ENCODE measurements at regions not wholly inside any gene's neighbourhood (a gene's known extent, or its start where the extent isn't known, plus 50 kb on each side); places are given as distances from the start of the nearest gene placed in this dataset.
"Not testable (repeated sequence)": the region's sequence is repeated elsewhere in the genome, so short reads cannot be mapped to it uniquely, and the experiment has no call there.

- WGBS, 2 donors = 88 to 91% methylated on average over 4 of the region's 10 CpGs
- Histone ChIP-seq H3K36me3 (no peaks in the 10 kb centered on the region), H3K4me3 (no peak overlapping the region), H3K4me1 (no peaks in the 10 kb centered on the region), H3K9me3 (no peaks in the 10 kb centered on the region), H3K27me3 (peaks cover 0 to 21% (median 0%) of the 10 kb centered on the region in 4 donors), H3K27ac (no peak overlapping the region)
- DNase-seq = no peak
- intact Hi-C loops (cut with DNase I) = no loop called here
- TF ChIP-seq POLR2A (IDR thresholded peaks at IDR 0.05) = no peak
- TF ChIP-seq CTCF (IDR thresholded peaks at IDR 0.05) = no peak
Measured at GRCh38 chr7:156039194-156039593, 226.9 kb upstream of the SHH start.

GRCh38 chr7:156038345-156038744 is 226.1 kb upstream of the SHH start:
- WGBS, 2 donors = 73 to 82% methylated on average over 3 to 7 of the region's 9 CpGs
- intact Hi-C loops (cut with DNase I) = no loop called here

GRCh38 chr7:156036153-156036552 is 223.9 kb upstream of the SHH start:
- no peak overlapping the region for H3K4me3 ChIP-seq
- no peaks in the 10 kb centered on the region for H3K4me1 ChIP-seq
- H3K36me3 ChIP-seq = no peaks in the 10 kb centered on the region
- H3K27me3 ChIP-seq = peaks cover 0 to 21% (median 0%) of the 10 kb centered on the region in 4 donors
- H3K27ac ChIP-seq = no peak overlapping the region
- WGBS, 2 donors = 22 to 32% methylated on average over 3 of the region's 3 CpGs
- TF ChIP-seq POLR2A (IDR thresholded peaks at IDR 0.05) (no peak), CTCF (IDR thresholded peaks at IDR 0.05) (no peak)
- no peaks in the 10 kb centered on the region for H3K9me3 ChIP-seq
- intact Hi-C loops (cut with DNase I) = no loop called here
- no peak for DNase-seq

More at GRCh38 chr7:156038345-156038744, 226.1 kb upstream of the SHH start:
- H3K27ac ChIP-seq = no peak overlapping the region
- peaks cover 0 to 21% (median 0%) of the 10 kb centered on the region in 4 donors for H3K27me3 ChIP-seq
- H3K4me3 ChIP-seq = no peak overlapping the region
- no peak for TF ChIP-seq CTCF (IDR thresholded peaks at IDR 0.05)
- no peak for TF ChIP-seq POLR2A (IDR thresholded peaks at IDR 0.05)
- no peaks in the 10 kb centered on the region for H3K36me3 ChIP-seq
- H3K4me1 ChIP-seq = no peaks in the 10 kb centered on the region
- DNase-seq = no peak
- no peaks in the 10 kb centered on the region for H3K9me3 ChIP-seq

- H3K4me3 ChIP-seq; H3K9me3 ChIP-seq; intact Hi-C loops (cut with DNase I); H3K4me1 ChIP-seq; DNase-seq; H3K27ac ChIP-seq; H3K36me3 ChIP-seq: not testable (repeated sequence)
- 84 to 88% methylated on average over 13 to 14 of the region's 19 CpGs for WGBS, 2 donors
- peaks cover 0 to 19% (median 0%) of the 10 kb centered on the region in 4 donors for H3K27me3 ChIP-seq
Measured at GRCh38 chr7:156035387-156035786, 223.1 kb upstream of the SHH start.

GRCh38 chr7:156034397-156034796 is 222.1 kb upstream of the SHH start:
- no peak overlapping the region for H3K4me3 ChIP-seq
- DNase-seq = no peak
- H3K27ac ChIP-seq = no peak overlapping the region
- no peaks in the 10 kb centered on the region for H3K9me3 ChIP-seq
- TF ChIP-seq POLR2A (IDR thresholded peaks at IDR 0.05) = no peak
- no peak for TF ChIP-seq CTCF (IDR thresholded peaks at IDR 0.05)
- no peaks in the 10 kb centered on the region for H3K36me3 ChIP-seq
- intact Hi-C loops (cut with DNase I) = no loop called here
- no peaks in the 10 kb centered on the region for H3K4me1 ChIP-seq
- H3K27me3 ChIP-seq = peaks cover 0 to 12% (median 0%) of the 10 kb centered on the region in 4 donors
- WGBS, 2 donors = 28 to 65% methylated on average over 3 of the region's 3 CpGs

- no peaks in the 10 kb centered on the region for H3K9me3 ChIP-seq
- H3K27ac ChIP-seq = no peak overlapping the region
- no peaks in the 10 kb centered on the region for H3K36me3 ChIP-seq
- no peaks in the 10 kb centered on the region for H3K4me1 ChIP-seq
- DNase-seq = no peak
- peaks cover 0 to 9% (median 0%) of the 10 kb centered on the region in 4 donors for H3K27me3 ChIP-seq
- no peak overlapping the region for H3K4me3 ChIP-seq
- intact Hi-C loops (cut with DNase I) = no loop called here
- no peak for TF ChIP-seq CTCF (IDR thresholded peaks at IDR 0.05)
- TF ChIP-seq POLR2A (IDR thresholded peaks at IDR 0.05) = no peak
Measured at GRCh38 chr7:156032973-156033372, 220.7 kb upstream of the SHH start.

All from esophagus squamous epithelium (tissue), 5 donors.